Stimulated activated CD4-positive, alpha-beta T cell treated with anti-CD3 and anti-CD28 coated beads, Interleukin-12 subunit alpha, Interleukin-12 subunit beta, amount 100 ng/mL, for 48 hours (primary cell): ENCODE measurements at regions not wholly inside any gene's neighbourhood (a gene's known extent, or its start where the extent isn't known, plus 50 kb on each side); places are given as distances from the start of the nearest gene placed in this dataset.
"Not testable (repeated sequence)": the region's sequence is repeated elsewhere in the genome, so short reads cannot be mapped to it uniquely, and the experiment has no call there.

ENCODE experiments used
- DNase-seq, 3 donors: peaks; one replicate each; pipeline ENCODE4 v3.0.0-alpha.2; 2020; ENCODE audit warnings: low read depth in 2 of 3, low spot score in 1 of 3

- DNase-seq, result no peak
These were observed 291.4 kb downstream of the C1D start for GRCh38 chr2:67771380-67771779.

GRCh38 chr2:67772216-67773170 is 290.3 kb downstream of the C1D start:
- DNase-seq, result no peak

- DNase-seq, result no peak
These were observed 289.0 kb downstream of the C1D start for GRCh38 chr2:67773851-67774250.

- DNase-seq, result no peak
These were observed 286.5 kb downstream of the C1D start for GRCh38 chr2:67776276-67776675.

- no peak for DNase-seq
These were observed 285.8 kb downstream of the C1D start for GRCh38 chr2:67777010-67777409.

- DNase-seq, result no peak
These were observed 284.9 kb downstream of the C1D start for GRCh38 chr2:67777836-67778429.

DNA sequence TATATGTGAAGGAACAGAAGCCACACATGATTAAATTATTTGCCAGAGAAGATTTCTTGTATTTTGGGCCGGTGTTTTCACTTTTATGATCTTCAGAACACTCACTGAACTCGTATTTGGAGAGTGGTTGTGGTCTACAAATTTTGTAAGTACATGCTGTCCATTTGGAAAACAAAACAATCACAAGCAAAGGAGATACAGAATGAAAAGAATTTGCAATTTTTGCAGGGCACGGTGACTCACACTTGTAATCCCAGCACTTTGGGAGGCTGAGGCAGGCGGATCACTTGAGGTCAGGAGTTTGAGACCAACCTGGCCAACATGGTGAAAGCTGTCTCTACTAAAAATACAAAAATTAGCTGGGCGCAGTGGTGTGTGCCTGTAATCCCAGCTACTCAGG is 282.0 kb downstream of the C1D start:
- not testable (repeated sequence) for DNase-seq

DNA sequence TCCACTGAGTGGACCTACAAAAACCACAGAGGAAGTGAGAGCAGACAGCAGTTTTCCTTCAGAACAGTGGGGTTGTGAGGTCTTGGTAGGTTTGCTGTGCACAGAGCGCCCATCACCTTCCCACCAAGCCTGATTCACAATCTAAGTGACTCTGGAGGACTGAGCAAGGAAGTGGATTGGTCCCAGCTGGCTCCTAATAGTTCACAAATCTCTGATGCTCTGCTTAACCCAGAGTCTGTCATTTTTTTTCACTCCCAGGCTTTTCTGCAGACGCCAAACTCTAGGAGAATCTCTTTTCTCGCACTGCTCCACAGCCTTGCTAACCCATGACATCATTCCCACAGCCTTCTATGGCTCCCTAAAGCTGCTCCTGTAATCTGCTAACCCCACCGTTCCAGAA is 280.4 kb downstream of the C1D start:
- no peak for DNase-seq

GRCh38 chr2:67783026-67783425 is 279.8 kb downstream of the C1D start:
- DNase-seq, result no peak

DNA sequence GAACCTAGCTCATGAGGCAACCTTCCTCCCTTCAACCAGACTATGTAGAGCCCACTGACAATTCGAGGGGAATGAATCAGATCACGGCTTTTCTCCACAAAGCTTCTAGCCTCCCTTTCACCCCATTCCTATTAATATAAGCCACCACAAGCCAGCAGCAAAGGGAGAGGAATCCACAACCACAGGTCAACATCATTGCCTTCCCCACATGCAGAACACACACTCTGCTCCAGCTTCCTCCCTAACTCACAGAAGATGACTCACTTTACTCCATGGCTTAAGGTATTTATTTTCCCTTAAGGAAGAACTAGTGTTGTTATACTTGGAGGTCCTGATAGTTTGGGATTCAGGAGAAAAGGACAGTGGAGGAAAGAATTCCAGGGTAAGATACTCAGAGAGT is 272.2 kb downstream of the C1D start:
- no peak for DNase-seq

DNA sequence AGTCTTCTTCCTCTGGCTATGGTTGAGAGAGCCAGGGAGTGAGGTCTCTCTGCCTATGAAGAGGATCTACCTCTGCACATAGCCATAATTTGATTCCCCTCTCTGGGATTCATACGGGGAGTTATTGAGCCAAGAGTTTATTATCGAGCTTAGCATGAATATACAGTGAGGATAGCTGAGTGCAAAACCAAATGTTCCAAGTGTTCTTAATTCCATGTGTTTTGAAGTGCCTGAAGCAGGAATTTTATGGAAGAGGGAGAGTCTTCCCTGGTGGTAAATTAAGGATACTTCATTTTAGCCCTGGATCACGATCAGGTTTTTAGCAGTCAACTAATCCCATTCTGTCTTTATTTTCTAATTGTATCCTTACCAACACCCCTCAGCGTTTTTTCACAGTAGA is 270.6 kb downstream of the C1D start:
- DNase-seq, result no peak

GRCh38 chr2:67792681-67793091 is 270.1 kb downstream of the C1D start:
- DNase-seq, result no peak

DNA sequence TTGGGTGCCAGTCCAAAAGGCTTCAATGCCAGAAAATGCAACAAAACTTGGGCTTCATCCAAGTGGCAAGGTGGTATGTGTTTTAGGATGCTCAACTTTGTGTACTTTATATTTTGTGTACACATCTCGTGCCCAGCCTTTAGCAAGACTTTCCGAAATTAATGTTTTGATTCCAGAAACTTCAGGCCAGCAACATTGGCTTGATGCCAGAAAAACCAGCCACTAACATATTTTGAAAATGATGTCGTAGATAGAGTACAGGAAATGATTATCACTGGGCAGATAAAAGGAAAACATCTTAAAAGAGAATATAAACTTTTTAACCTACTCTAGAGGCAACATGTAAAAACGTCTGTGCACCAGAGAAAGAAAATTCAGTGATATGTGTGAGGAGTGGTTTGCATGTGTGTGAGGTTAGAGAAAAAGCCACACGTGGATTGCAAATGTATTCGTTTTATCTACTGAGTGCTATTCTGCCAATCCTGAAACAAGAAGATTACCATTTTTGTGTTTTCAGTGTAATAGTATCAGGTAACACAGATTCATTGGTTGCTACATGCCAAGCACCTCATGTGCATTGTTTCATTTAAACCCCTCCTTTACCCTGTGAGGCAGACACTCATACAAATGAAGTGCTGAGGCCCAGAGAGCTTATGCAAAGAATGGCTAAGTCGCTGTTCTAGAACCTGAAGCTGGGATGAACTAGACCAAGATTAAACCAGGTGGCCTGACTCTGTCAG is 264.8 kb downstream of the C1D start:
- DNase-seq, result no peak

DNA sequence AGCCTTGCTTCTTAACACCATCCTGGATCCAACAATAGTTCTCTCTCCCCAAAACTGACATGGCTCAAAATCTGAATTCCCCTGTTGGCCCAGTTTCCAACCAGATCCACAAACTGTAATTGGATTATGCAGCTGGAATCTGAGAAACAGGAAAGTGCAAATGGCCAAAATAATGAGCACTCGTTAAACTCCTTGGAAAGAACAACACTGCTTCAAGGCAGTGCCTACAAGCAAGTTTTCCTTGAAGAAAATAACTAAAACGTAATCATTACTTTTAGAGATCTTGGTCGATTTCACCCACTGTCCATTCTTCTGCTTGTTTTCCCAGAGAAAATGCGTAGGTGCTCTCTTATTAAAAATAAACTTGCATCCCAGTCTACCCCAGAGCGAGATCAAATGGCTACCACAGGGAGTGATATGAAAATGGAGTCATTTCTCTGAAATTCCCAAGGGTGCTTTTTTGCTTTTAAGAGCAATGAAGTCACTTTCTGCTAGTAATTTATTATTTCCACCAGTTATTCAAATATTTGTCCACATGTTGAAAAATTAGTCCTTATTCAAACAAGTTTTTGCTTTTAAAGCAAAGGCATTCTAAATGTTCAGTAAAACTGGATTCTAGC is 264.2 kb downstream of the C1D start:
- no peak for DNase-seq

GRCh38 chr2:67799886-67800285 is 262.9 kb downstream of the C1D start:
- no peak for DNase-seq

DNA sequence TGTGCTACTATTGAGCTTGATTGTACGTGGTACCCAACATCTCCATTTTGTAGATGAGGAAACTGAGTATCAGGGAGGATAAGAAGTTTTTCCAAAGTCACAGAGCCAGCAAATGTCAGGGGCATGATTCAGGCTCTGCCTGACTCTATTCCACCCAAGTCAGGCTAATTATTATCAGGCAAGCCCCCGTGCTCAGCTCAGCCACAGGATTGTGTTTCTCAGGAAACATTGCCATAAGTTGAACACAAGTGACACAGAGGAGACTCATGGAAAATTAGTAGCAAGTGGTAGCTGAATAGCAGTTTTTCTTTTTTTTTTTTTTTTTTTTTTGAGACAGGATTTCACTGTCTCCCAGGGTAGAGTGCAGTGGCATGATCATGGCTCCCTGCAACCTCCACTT is 260.5 kb downstream of the C1D start:
- DNase-seq, result no peak

DNA sequence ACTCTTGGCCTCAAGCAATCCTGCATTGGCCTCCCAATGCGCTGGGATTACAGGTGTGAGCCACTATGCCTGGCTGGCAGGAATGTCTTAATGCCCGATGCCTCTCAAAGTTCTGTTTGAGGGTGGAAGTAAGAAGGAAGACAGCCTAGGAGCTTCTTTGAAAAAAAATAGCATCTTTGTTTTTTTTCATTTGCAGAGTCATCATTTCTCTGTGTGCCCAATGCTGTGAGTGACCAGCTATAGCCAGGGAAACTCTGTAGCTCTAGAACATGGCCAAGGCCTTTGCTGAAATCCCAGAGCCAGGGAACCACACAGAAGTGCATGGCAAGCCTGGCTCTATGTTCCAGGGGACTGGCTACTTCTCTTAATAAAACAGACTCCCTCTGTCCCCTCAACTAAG is 260.0 kb downstream of the C1D start:
- no peak for DNase-seq

- no peak for DNase-seq
These were observed 256.0 kb downstream of the C1D start for GRCh38 chr2:67806816-67807215.

DNA sequence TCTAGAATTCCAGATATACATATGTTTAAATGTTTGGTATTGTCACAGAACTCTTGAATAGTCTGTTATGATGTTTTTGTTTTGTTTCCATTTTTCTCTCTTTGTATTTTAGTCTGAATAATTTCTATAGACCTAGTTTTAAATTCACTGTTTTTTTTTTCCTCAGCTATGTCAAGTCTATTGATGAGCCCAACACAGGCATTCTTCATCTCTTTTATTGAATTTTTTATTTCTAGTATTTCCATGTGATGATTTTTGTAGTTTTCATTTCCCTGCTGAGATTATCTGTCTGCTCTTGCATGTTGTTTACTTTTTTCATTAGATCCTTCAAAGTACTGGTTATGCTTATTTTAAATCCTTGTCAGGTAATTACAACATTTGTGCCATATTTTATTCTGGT is 254.7 kb downstream of the C1D start:
- no peak for DNase-seq

- DNase-seq, result no peak
These were observed 250.1 kb downstream of the C1D start for GRCh38 chr2:67812682-67813081.

GRCh38 chr2:67823726-67824125 is 239.1 kb downstream of the C1D start:
- DNase-seq, result no peak

DNA sequence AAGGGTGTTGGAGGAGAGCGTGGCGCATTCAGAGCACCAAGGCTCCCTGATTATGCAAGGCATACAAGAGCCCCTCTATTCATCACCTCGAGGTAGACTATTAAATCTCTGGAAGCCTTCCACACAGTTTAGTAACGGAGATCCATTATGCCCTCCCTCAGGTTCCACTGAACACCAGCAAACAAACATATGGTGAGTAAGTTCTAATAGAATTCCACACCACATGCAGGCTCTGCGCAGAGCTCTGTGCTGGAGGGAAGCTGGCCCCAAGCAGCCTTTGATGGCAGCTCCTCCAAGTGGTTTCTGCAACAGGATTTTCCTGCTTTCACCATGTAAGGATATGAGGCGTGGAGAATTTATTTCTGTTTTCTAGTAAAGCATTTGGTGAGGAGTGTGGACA is 238.6 kb downstream of the C1D start:
- no peak for DNase-seq
